SKM-1 treated with dmso at 0.1 percent for 144 hours (cell line): ENCODE measurements at regions not wholly inside any gene's neighbourhood (a gene's known extent, or its start where the extent isn't known, plus 50 kb on each side); places are given as distances from the start of the nearest gene placed in this dataset.

ENCODE experiments used
- DNase-seq: peaks from one replicate; lab custom pipeline; 2025; ENCODE audit not compliant: unreplicated experiment; lab: John Stamatoyannopoulos, UW

- DNase-seq, result no peak
Observed at GRCh38 chr2:196224756-196225155, 53.4 kb upstream of the STK17B start.

GRCh38 chr2:196225213-196225612 is 53.8 kb upstream of the STK17B start:
- DNase-seq, result no peak

- no peak for DNase-seq
Observed at GRCh38 chr2:196226058-196226706, 54.8 kb upstream of the STK17B start.

- no peak for DNase-seq
Observed at GRCh38 chr2:196226707-196227065, 55.3 kb upstream of the STK17B start.

- peak; percentile 25 for DNase-seq
Observed at GRCh38 chr2:196229013-196229412, 57.6 kb upstream of the STK17B start.

- DNase-seq, result no peak
Observed at GRCh38 chr2:196230061-196230854, 58.9 kb upstream of the STK17B start.

- no peak for DNase-seq
Observed at GRCh38 chr2:196233021-196233804, 61.8 kb upstream of the STK17B start.

GRCh38 chr2:196233805-196234475 is 62.6 kb upstream of the STK17B start:
- DNase-seq, result no peak

- peak; percentile 71 for DNase-seq
Observed at GRCh38 chr2:196234672-196235071, 63.3 kb upstream of the STK17B start.

GRCh38 chr2:196238836-196239380 is 67.5 kb upstream of the STK17B start:
- DNase-seq, result no peak

- DNase-seq, result peak; percentile 96
Observed at GRCh38 chr2:196239622-196240587, 68.5 kb upstream of the STK17B start.

GRCh38 chr2:196241175-196241574 is 69.8 kb upstream of the STK17B start:
- DNase-seq, result no peak

- DNase-seq, result peak; percentile 99
Observed at GRCh38 chr2:196242131-196242620, 70.8 kb upstream of the STK17B start.

- DNase-seq, result no peak
Observed at GRCh38 chr2:196244516-196244915, 73.1 kb upstream of the STK17B start.

- no peak for DNase-seq
Observed at GRCh38 chr2:196244966-196245365, 73.6 kb upstream of the STK17B start.

- no peak for DNase-seq
Observed at GRCh38 chr2:196245378-196246140, 74.2 kb upstream of the STK17B start.

- no peak for DNase-seq
Observed at GRCh38 chr2:196247114-196247975, 76.0 kb upstream of the STK17B start.

- DNase-seq, result no peak
Observed at GRCh38 chr2:196247976-196248280, 76.5 kb upstream of the STK17B start.
